Ectodermal cell (in vitro differentiated cells): ENCODE measurements at regions not wholly inside any gene's neighbourhood (a gene's known extent, or its start where the extent isn't known, plus 50 kb on each side); places are given as distances from the start of the nearest gene placed in this dataset.

ENCODE experiments used
- H3K27ac ChIP-seq: 2 replicates; pipeline ENCODE4 v1.7.0; 2013; ENCODE audit warnings: mild to moderate bottlenecking, low read depth, low read length; ENCODE audit not compliant: insufficient read depth, poor library complexity, severe bottlenecking
- H3K27me3 ChIP-seq: 2 replicates; pipeline ENCODE4 v1.7.0; 2013; ENCODE audit warnings: mild to moderate bottlenecking, low read length; ENCODE audit not compliant: insufficient read depth, control insufficient read depth, poor library complexity, severe bottlenecking
- H3K36me3 ChIP-seq: one replicate; pipeline ENCODE4 v1.7.0; 2013; ENCODE audit warnings: low read length; ENCODE audit not compliant: control insufficient read depth, insufficient read depth
- H3K4me1 ChIP-seq: one replicate; pipeline ENCODE4 v1.7.0; 2013; ENCODE audit warnings: low read length; ENCODE audit not compliant: control insufficient read depth, insufficient read depth
- H3K4me3 ChIP-seq: 2 replicates; pipeline ENCODE4 v1.7.0; 2013; ENCODE audit warnings: low read depth, low read length, control low read depth; ENCODE audit not compliant: insufficient read depth
- H3K9me3 ChIP-seq: 2 replicates; pipeline ENCODE4 v1.7.0; 2013; ENCODE audit warnings: mild to moderate bottlenecking, low read length, moderate library complexity; ENCODE audit not compliant: control insufficient read depth
- WGBS, 2 experiments: methylation state at CpG; one replicate each; pipeline ENCODE4 v1.1.7; 2013; ENCODE audit warnings: missing lambda C conversion rate in 2 of 2; 5-methylcytosine and 5-hydroxymethylcytosine counted together

GRCh38 chr20:6909608-6910007, 142.1 kb downstream of the BMP2 start:
- Histone ChIP-seq H3K27me3 (no peaks in the 10 kb centered on the region), H3K4me3 (no peak overlapping the region), H3K9me3 (no peaks in the 10 kb centered on the region), H3K27ac (no peak overlapping the region), H3K36me3 (no peaks in the 10 kb centered on the region), H3K4me1 (peaks cover 20% of the 10 kb centered on the region)
- 96% methylated on average over 3 of the region's 3 CpGs for WGBS, 2 experiments

GRCh38 chr20:6914986-6915385, 147.5 kb downstream of the BMP2 start:
- Histone ChIP-seq H3K27me3 (no peaks in the 10 kb centered on the region), H3K9me3 (no peaks in the 10 kb centered on the region), H3K27ac (no peak overlapping the region), H3K4me1 (peaks cover 11% of the 10 kb centered on the region), H3K36me3 (no peaks in the 10 kb centered on the region), H3K4me3 (no peak overlapping the region)
- WGBS, 2 experiments, result 82 to 90% methylated on average over 4 of the region's 4 CpGs

GRCh38 chr20:6916938-6917337, 149.5 kb downstream of the BMP2 start:
- no peak overlapping the region for H3K4me3 ChIP-seq
- no peak overlapping the region for H3K27ac ChIP-seq
- 91 to 100% methylated on average over 1 of the region's 1 CpG for whole genome bisulfite sequencing, 2 experiments

GRCh38 chr20:6919792-6920468, 152.4 kb downstream of the BMP2 start:
- 85 to 86% methylated on average over 5 of the region's 6 CpGs for WGBS, 2 experiments
- Histone ChIP-seq H3K36me3 (no peaks in the 10 kb centered on the region), H3K9me3 (no peaks in the 10 kb centered on the region), H3K4me1 (peaks cover 3% of the 10 kb centered on the region), H3K27ac (no peak overlapping the region), H3K4me3 (no peak overlapping the region), H3K27me3 (no peaks in the 10 kb centered on the region)

More at GRCh38 chr20:6916938-6917337, 149.5 kb downstream of the BMP2 start:
- Histone ChIP-seq H3K9me3 (no peaks in the 10 kb centered on the region), H3K4me1 (peaks cover 11% of the 10 kb centered on the region), H3K27me3 (no peaks in the 10 kb centered on the region), H3K36me3 (no peaks in the 10 kb centered on the region)

GRCh38 chr20:6920991-6921613, 153.6 kb downstream of the BMP2 start:
- Histone ChIP-seq H3K9me3 (no peaks in the 10 kb centered on the region), H3K4me1 (no peaks in the 10 kb centered on the region), H3K4me3 (no peak overlapping the region), H3K27ac (no peak overlapping the region), H3K27me3 (no peaks in the 10 kb centered on the region), H3K36me3 (no peaks in the 10 kb centered on the region)
- WGBS, 2 experiments, result 93% methylated on average over 9 of the region's 9 CpGs

GRCh38 chr20:6921717-6922386, 154.4 kb downstream of the BMP2 start:
- Histone ChIP-seq H3K36me3 (no peaks in the 10 kb centered on the region), H3K4me1 (no peaks in the 10 kb centered on the region), H3K4me3 (no peak overlapping the region), H3K9me3 (no peaks in the 10 kb centered on the region), H3K27ac (no peak overlapping the region), H3K27me3 (no peaks in the 10 kb centered on the region)
- WGBS, 2 experiments, result 95 to 97% methylated on average over 1 of the region's 1 CpG

GRCh38 chr20:6924681-6925080, 157.2 kb downstream of the BMP2 start:
- Histone ChIP-seq H3K27ac (no peak overlapping the region), H3K36me3 (no peaks in the 10 kb centered on the region), H3K4me3 (no peak overlapping the region), H3K4me1 (no peaks in the 10 kb centered on the region), H3K27me3 (no peaks in the 10 kb centered on the region), H3K9me3 (no peaks in the 10 kb centered on the region)

GRCh38 chr20:6925744-6926278, 158.3 kb downstream of the BMP2 start:
- WGBS, 2 experiments, result 95 to 97% methylated on average over 2 of the region's 2 CpGs
- no peaks in the 10 kb centered on the region for H3K27me3 ChIP-seq
- no peaks in the 10 kb centered on the region for H3K4me1 ChIP-seq
- no peak overlapping the region for H3K4me3 ChIP-seq
- no peaks in the 10 kb centered on the region for H3K36me3 ChIP-seq
- H3K9me3 ChIP-seq, result no peaks in the 10 kb centered on the region
- no peak overlapping the region for H3K27ac ChIP-seq

GRCh38 chr20:6940048-6940447, 172.6 kb downstream of the BMP2 start:
- no peak overlapping the region for H3K4me3 ChIP-seq
- H3K27me3 ChIP-seq, result no peaks in the 10 kb centered on the region
- no peaks in the 10 kb centered on the region for H3K9me3 ChIP-seq
- no peaks in the 10 kb centered on the region for H3K36me3 ChIP-seq
- 65 to 68% methylated on average over 5 of the region's 5 CpGs for WGBS, 2 experiments
- H3K4me1 ChIP-seq, result no peaks in the 10 kb centered on the region
- H3K27ac ChIP-seq, result no peak overlapping the region

GRCh38 chr20:6940876-6941275, 173.4 kb downstream of the BMP2 start:
- H3K9me3 ChIP-seq, result no peaks in the 10 kb centered on the region

More at GRCh38 chr20:6940876-6941275, 173.4 kb downstream of the BMP2 start:
- Histone ChIP-seq H3K27me3 (no peaks in the 10 kb centered on the region), H3K4me3 (no peak overlapping the region), H3K27ac (no peak overlapping the region), H3K36me3 (no peaks in the 10 kb centered on the region), H3K4me1 (no peaks in the 10 kb centered on the region)
- WGBS, 2 experiments, result 46 to 50% methylated on average over 2 of the region's 2 CpGs
